B cell (primary cell): ENCODE measurements at regions not wholly inside any gene's neighbourhood (a gene's known extent, or its start where the extent isn't known, plus 50 kb on each side); places are given as distances from the start of the nearest gene placed in this dataset.

Experiments
- ATAC-seq: fragments of 200-7000 bp; cut with Tn5 transposase; one replicate; pipeline ENCODE4 v1.10.0; 2021; ENCODE audit warnings: low read depth, mild to moderate bottlenecking, moderate number of reproducible peaks, moderate library complexity
- CTCF ChIA-PET: fragments of 350-600 bp; sonication (Branson Sonifier 250); formaldehyde crosslinking; loops from one replicate; lab custom pipeline; 2021; ENCODE audit warnings: antibody characterized with exemption, inconsistent platforms; lab: Charles Lee
- POLR2A ChIA-PET: fragments of 350-600 bp; sonication (Branson Sonifier 250); formaldehyde crosslinking; loops from one replicate; lab custom pipeline; 2021; ENCODE audit warnings: antibody characterized with exemption; lab: Charles Lee
- DNase-seq: peaks from one replicate; pipeline ENCODE4 v3.0.0; 2013
- H2AFZ ChIP-seq: 2 replicates; pipeline ENCODE4 v1.6.1; 2012; ENCODE audit warnings: mild to moderate bottlenecking, low read depth, low read length; ENCODE audit not compliant: insufficient read depth, poor library complexity, severe bottlenecking
- H3K27ac ChIP-seq, 2 donors: 1 replicate in 1 of 2; 2 replicates in 1 of 2; pipeline ENCODE4 v1.5.1; 2012 to 2013; ENCODE audit warnings: low read length in 2 of 2, mild to moderate bottlenecking in 2 of 2, moderate library complexity in 1 of 2
- H3K27me3 ChIP-seq, 4 experiments: fragments of 200-600 bp in 1 of 4; sonication (generic) in 1 of 4; replicated peaks in 1 of 4; 1 replicate in 2 of 4; 2 replicates in 2 of 4; pipeline versions ENCODE4 v1.6.1 to v1.7.0; 2013 to 2016; ENCODE audit warnings: low read length in 3 of 4, mild to moderate bottlenecking in 2 of 4, mixed read lengths in 1 of 4, moderate library complexity in 1 of 4; ENCODE audit not compliant: insufficient read depth in 4 of 4, control insufficient read depth in 3 of 4; ENCODE audit errors: control extremely low read depth in 1 of 4
- H3K36me3 ChIP-seq, 2 experiments: replicated peaks in 1 of 2; 1 replicate in 1 of 2; 2 replicates in 1 of 2; pipeline versions ENCODE4 v1.6.1 to v1.7.1; 2013; ENCODE audit warnings: low read length in 1 of 2; ENCODE audit not compliant: insufficient read depth in 2 of 2, control insufficient read depth in 1 of 2; ENCODE audit errors: control extremely low read depth in 1 of 2, extremely low read depth in 1 of 2
- H3K4me1 ChIP-seq, 2 donors: fragments of 200-600 bp in 1 of 2; sonication (generic) in 1 of 2; 1 replicate in 1 of 2; 2 replicates in 1 of 2; pipeline versions ENCODE4 v1.5.1 to v1.6.1; 2013 to 2017; ENCODE audit warnings: low read length in 2 of 2; ENCODE audit not compliant: control insufficient read depth in 2 of 2, insufficient read depth in 2 of 2
- H3K4me2 ChIP-seq: replicated peaks from 2 replicates; pipeline ENCODE3; 2012; ENCODE audit warnings: mild to moderate bottlenecking, low read depth, low read length; ENCODE audit not compliant: poor library complexity, severe bottlenecking
- H3K4me3 ChIP-seq, 5 experiments: fragments of 200-600 bp in 1 of 5; sonication (generic) in 1 of 5; 1 replicate in 3 of 5; 2 replicates in 2 of 5; pipeline versions ENCODE4 v1.5.1 to v1.7.0; 2011 to 2016; ENCODE audit warnings: low read length in 4 of 5, mild to moderate bottlenecking in 4 of 5, low read depth in 2 of 5, control low read depth in 1 of 5, moderate library complexity in 1 of 5; ENCODE audit not compliant: insufficient read depth in 1 of 5; ENCODE audit errors: control extremely low read depth in 1 of 5, extremely low read depth in 1 of 5
- H3K79me2 ChIP-seq: fragments of 200-600 bp; sonication (generic); one replicate; pipeline ENCODE4 v1.6.0; 2016; ENCODE audit warnings: low read length; ENCODE audit not compliant: control insufficient read depth, insufficient read depth
- H3K9ac ChIP-seq: fragments of 200-600 bp; sonication (generic); 2 replicates; pipeline ENCODE4 v1.6.1; 2017; ENCODE audit warnings: mild to moderate bottlenecking, low read length, moderate library complexity
- H3K9me3 ChIP-seq, 3 donors: one replicate each; pipeline versions ENCODE4 v1.6.1 to v1.7.1; 2013; ENCODE audit warnings: low read length in 2 of 3; ENCODE audit not compliant: control insufficient read depth in 2 of 3, insufficient read depth in 1 of 3; ENCODE audit errors: control extremely low read depth in 1 of 3
- H4K20me1 ChIP-seq: 2 replicates; pipeline ENCODE4 v1.6.0; 2012; ENCODE audit warnings: mild to moderate bottlenecking, low read length; ENCODE audit not compliant: insufficient read depth, control insufficient read depth, poor library complexity, severe bottlenecking
- H3K27ac Mint-ChIP-seq: one replicate; pipeline ENCODE4 v1.8.0; 2021; ENCODE audit warnings: mixed read lengths
- H3K27me3 Mint-ChIP-seq: one replicate; pipeline ENCODE4 v1.8.0; 2021; ENCODE audit warnings: mixed read lengths
- H3K4me1 Mint-ChIP-seq: one replicate; pipeline ENCODE4 v1.8.0; 2021; ENCODE audit warnings: mixed read lengths
- H3K4me3 Mint-ChIP-seq: one replicate; pipeline ENCODE4 v1.8.0; 2021; ENCODE audit warnings: mixed read lengths
- H3K9me3 Mint-ChIP-seq: one replicate; pipeline ENCODE4 v1.8.0; 2022; ENCODE audit warnings: mixed read lengths; ENCODE audit not compliant: insufficient read depth
- CTCF ChIP-seq: fragments of 200-600 bp; IDR thresholded peaks from one replicate; pipeline ENCODE4 v1.8.0; 2022; ENCODE audit warnings: antibody characterized with exemption, mild to moderate bottlenecking
- EZH2 ChIP-seq: IDR thresholded peaks from 2 replicates; pipeline ENCODE4 v1.6.1; 2012; ENCODE audit warnings: borderline replicate concordance, low read depth, mild to moderate bottlenecking, moderate library complexity, low read length; ENCODE audit not compliant: insufficient read depth, poor library complexity, severe bottlenecking
- WGBS: methylation state at CpG from one replicate; pipeline ENCODE4 v1.1.5; 2013; ENCODE audit warnings: missing lambda C conversion rate; ENCODE audit not compliant: insufficient coverage; 5-methylcytosine and 5-hydroxymethylcytosine counted together
- intact Hi-C: fragments of 100-400 bp; cut with micrococcal nuclease; formaldehyde crosslinking; loops from one replicate; pipeline ENCODE4 v1.10.0; 2022

GRCh38 chr1:181318022-181318857 is 165.1 kb upstream of the CACNA1E start:
- no peaks in the 10 kb centered on the region for H3K79me2 ChIP-seq
- no peak for DNase-seq

More at GRCh38 chr1:181318022-181318857, 165.1 kb upstream of the CACNA1E start:
- ChIA-PET CTCF (no interaction called here), POLR2A (interaction anchor here (0.6 kb wide), 1 partner anchor 115 kb away, joined by 4 read pairs; no protein-coding TSS in a partner anchor)
- Histone ChIP-seq H3K9me3 (no peaks in the 10 kb centered on the region), H3K4me3 (no peak overlapping the region), H3K36me3 (no peaks in the 10 kb centered on the region), H3K27ac (no peak overlapping the region), H3K4me1 (no peaks in the 10 kb centered on the region), H3K27me3 (peaks cover 0 to 49% (median 16%) of the 10 kb centered on the region in 4 experiments), H4K20me1 (no peaks in the 10 kb centered on the region), H3K9ac (no peak overlapping the region), H3K4me2 (no peak overlapping the region), H2AFZ (no peak overlapping the region)
- Mint-ChIP-seq H3K27me3 (peaks cover 65% of the 10 kb centered on the region), H3K4me1 (no peaks in the 10 kb centered on the region), H3K4me3 (no peak overlapping the region), H3K9me3 (no peaks in the 10 kb centered on the region), H3K27ac (no peak overlapping the region)
- no peak for ATAC-seq
- intact Hi-C loops, result no loop called here
- 5% methylated on average over 59 of the region's 59 CpGs for WGBS
- TF ChIP-seq EZH2 (no peak), CTCF (no peak)
